Kidney (tissue), 13 donors: ENCODE measurements at regions not wholly inside any gene's neighbourhood (a gene's known extent, or its start where the extent isn't known, plus 50 kb on each side); places are given as distances from the start of the nearest gene placed in this dataset.

Experiments used
- DNase-seq, 5 donors: peaks; one replicate each; pipeline ENCODE4 v3.0.0-alpha.2; 2013 to 2020
- FAIRE-seq: peaks from 2 replicates; lab custom pipeline; 2012; peaks lifted over from hg19 to GRCh38; lab: Jason Lieb, UNC
- H3K27ac ChIP-seq, 2 donors: one replicate each; pipeline ENCODE4 v1.7.0; 2013; ENCODE audit warnings: low read depth in 2 of 2, low read length in 2 of 2, inconsistent platforms in 1 of 2
- H3K27me3 ChIP-seq: one replicate; pipeline ENCODE4 v1.7.1; 2013; ENCODE audit warnings: low read length, inconsistent platforms; ENCODE audit not compliant: control insufficient read depth, insufficient read depth
- H3K36me3 ChIP-seq, 3 donors: one replicate each; pipeline versions ENCODE4 v1.7.0 to v1.7.1; 2013; ENCODE audit warnings: low read length in 3 of 3, control low read depth in 1 of 3, inconsistent platforms in 1 of 3; ENCODE audit not compliant: insufficient read depth in 3 of 3, control insufficient read depth in 2 of 3
- H3K4me1 ChIP-seq, 3 donors: one replicate each; pipeline versions ENCODE4 v1.7.0 to v1.7.1; 2013; ENCODE audit warnings: low read length in 3 of 3, inconsistent platforms in 1 of 3, low read depth in 1 of 3; ENCODE audit not compliant: control insufficient read depth in 2 of 3, insufficient read depth in 2 of 3
- H3K4me3 ChIP-seq, 3 donors: one replicate each; pipeline versions ENCODE4 v1.7.0 to v1.8.1; 2013; ENCODE audit warnings: low read length in 3 of 3, control low read depth in 1 of 3, inconsistent platforms in 1 of 3
- H3K9ac ChIP-seq, 3 donors: one replicate each; pipeline versions ENCODE4 v1.7.0 to v1.7.1; 2013; ENCODE audit warnings: low read length in 3 of 3, control low read depth in 1 of 3, inconsistent platforms in 1 of 3
- H3K9me3 ChIP-seq, 3 donors: one replicate each; pipeline versions ENCODE4 v1.7.0 to v1.7.1; 2013; ENCODE audit warnings: low read length in 3 of 3, control low read depth in 1 of 3, inconsistent platforms in 1 of 3; ENCODE audit not compliant: control insufficient read depth in 2 of 3, insufficient read depth in 1 of 3
- CTCF ChIP-seq: IDR thresholded peaks from 3 replicates; pipeline ENCODE4 v1.5.1; 2012; ENCODE audit warnings: mild to moderate bottlenecking, moderate library complexity, borderline replicate concordance; ENCODE audit not compliant: insufficient read depth; ENCODE audit errors: extremely low read depth
- intact Hi-C: fragments of 100-400 bp; cut with DNase I; formaldehyde crosslinking; loops from one replicate; pipeline ENCODE4 v1.11.1; 2022
- donor health status: control.
- donor health status: control.
- donor health status: control.
- donor health status: control.
- donor health status: control.
- donor health status: DM: yes; HTN: yes; CAD: no.
- donor health status: Normal renal cell carcinoma (clear cell type).

GRCh38 chr4:52535793-52536192, 123.3 kb downstream of the USP46 start:
- Histone ChIP-seq H3K27me3 (no peaks in the 10 kb centered on the region), H3K9me3 (no peaks in the 10 kb centered on the region), H3K9ac (no peak overlapping the region), H3K4me3 (no peak overlapping the region), H3K4me1 (no peaks in the 10 kb centered on the region), H3K27ac (no peak overlapping the region), H3K36me3 (no peaks in the 10 kb centered on the region)
- no peak for TF ChIP-seq CTCF
- intact Hi-C loops, result no loop called here
- DNase-seq (no peak), FAIRE-seq (no peak)
